ENCODE measurements at regions not wholly inside any gene's neighbourhood (a gene's known extent, or its start where the extent isn't known, plus 50 kb on each side); places are given as distances from the start of the nearest gene placed in this dataset.

DNA sequence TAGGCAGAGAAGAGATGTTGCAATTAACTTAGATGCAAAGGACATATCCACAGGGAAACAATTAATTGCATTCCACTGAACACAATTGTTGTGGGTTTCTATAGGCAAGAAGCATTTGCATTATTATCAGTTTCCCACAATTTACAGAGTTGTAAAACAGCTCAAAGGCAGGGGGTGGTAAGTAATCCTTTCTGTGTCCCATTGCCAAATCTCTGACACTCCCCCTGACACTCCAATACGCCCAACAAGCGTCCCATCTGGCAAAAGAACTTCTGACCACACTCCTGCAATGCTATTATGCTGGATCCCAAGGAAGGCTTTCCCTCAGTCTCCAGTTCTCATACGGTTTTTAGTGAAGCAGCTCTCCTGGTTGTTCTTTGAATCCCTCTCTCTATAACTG lies 179.8 kb downstream of the CXCL12 start:
- no peak for TF ChIP-seq TAF1 (IDR thresholded peaks at IDR 0.05; ENCODE audit: borderline replicate concordance, insufficient read depth, low read length)
- TF ChIP-seq FOXP2 (optimal IDR thresholded peaks at IDR 0.05; ENCODE audit: borderline replicate concordance, extremely low read depth, extremely low read length, insufficient read depth), result no peak
- TF ChIP-seq SIN3A (IDR thresholded peaks at IDR 0.05; ENCODE audit: borderline replicate concordance, insufficient read depth, low read length), result no peak
- TF ChIP-seq, protein P1, sequence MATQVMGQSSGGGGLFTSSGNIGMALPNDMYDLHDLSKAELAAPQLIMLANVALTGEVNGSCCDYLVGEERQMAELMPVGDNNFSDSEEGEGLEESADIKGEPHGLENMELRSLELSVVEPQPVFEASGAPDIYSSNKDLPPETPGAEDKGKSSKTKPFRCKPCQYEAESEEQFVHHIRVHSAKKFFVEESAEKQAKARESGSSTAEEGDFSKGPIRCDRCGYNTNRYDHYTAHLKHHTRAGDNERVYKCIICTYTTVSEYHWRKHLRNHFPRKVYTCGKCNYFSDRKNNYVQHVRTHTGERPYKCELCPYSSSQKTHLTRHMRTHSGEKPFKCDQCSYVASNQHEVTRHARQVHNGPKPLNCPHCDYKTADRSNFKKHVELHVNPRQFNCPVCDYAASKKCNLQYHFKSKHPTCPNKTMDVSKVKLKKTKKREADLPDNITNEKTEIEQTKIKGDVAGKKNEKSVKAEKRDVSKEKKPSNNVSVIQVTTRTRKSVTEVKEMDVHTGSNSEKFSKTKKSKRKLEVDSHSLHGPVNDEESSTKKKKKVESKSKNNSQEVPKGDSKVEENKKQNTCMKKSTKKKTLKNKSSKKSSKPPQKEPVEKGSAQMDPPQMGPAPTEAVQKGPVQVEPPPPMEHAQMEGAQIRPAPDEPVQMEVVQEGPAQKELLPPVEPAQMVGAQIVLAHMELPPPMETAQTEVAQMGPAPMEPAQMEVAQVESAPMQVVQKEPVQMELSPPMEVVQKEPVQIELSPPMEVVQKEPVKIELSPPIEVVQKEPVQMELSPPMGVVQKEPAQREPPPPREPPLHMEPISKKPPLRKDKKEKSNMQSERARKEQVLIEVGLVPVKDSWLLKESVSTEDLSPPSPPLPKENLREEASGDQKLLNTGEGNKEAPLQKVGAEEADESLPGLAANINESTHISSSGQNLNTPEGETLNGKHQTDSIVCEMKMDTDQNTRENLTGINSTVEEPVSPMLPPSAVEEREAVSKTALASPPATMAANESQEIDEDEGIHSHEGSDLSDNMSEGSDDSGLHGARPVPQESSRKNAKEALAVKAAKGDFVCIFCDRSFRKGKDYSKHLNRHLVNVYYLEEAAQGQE (IDR thresholded peaks at IDR 0.05; ENCODE audit: insufficient read depth in 1 of 2, low read depth in 2 of 2, low read length in 2 of 2), result no peak
- TF ChIP-seq POLR2AphosphoS5 (IDR thresholded peaks at IDR 0.05; ENCODE audit: low read depth, low read length), result no peak

DNA sequence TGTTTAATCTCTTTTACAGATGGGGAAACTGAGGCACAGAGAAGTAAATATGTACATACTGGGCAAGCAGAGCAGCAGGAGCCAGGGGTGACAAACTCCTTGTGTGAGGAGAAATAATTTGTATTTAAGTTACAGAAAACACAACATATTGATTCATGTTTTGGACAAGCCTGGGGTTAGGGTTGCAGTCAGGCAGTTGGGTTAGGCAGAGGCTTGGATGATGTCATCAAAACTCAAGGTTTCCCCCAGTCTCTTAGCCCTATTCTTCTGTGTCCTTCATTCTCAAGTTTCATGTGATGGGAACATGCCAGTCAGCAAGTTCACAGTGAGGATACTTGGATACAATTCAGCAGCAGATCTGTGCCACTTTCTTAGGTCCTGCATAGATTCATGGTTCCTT lies 181.4 kb downstream of the CXCL12 start:
- TF ChIP-seq, protein P1 (IDR thresholded peaks at IDR 0.05; ENCODE audit: insufficient read depth in 1 of 2, low read depth in 2 of 2, low read length in 2 of 2), result no peak
- no peak for TF ChIP-seq TAF1 (IDR thresholded peaks at IDR 0.05; ENCODE audit: borderline replicate concordance, insufficient read depth, low read length)
- no peak for TF ChIP-seq FOXP2 (optimal IDR thresholded peaks at IDR 0.05; ENCODE audit: borderline replicate concordance, extremely low read depth, extremely low read length, insufficient read depth)
- no peak for TF ChIP-seq POLR2AphosphoS5 (IDR thresholded peaks at IDR 0.05; ENCODE audit: low read depth, low read length)
- no peak for TF ChIP-seq SIN3A (IDR thresholded peaks at IDR 0.05; ENCODE audit: borderline replicate concordance, insufficient read depth, low read length)

DNA sequence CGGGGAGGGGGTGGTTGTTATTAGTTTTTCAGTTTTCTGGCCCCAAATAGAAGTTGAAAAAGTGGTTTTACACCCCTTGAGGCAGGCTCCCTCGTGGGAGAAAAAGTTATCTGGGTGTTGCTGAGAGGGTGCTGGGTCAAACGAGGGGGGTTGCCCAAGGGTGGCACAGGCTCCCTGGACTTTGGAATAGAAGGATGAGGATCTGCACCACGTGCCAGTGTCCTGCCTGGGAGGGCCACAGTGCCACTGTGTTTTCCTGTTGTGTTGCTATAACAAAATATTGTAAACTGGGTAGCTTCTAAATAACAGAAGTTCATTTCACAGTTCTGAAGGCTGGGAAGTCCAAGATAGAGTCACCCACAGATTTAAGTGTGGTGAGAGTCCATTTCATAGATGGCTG lies 181.9 kb downstream of the CXCL12 start:
- TF ChIP-seq, protein P1 (IDR thresholded peaks at IDR 0.05; ENCODE audit: insufficient read depth in 1 of 2, low read depth in 2 of 2, low read length in 2 of 2), result no peak
- no peak for TF ChIP-seq POLR2AphosphoS5 (IDR thresholded peaks at IDR 0.05; ENCODE audit: low read depth, low read length)
- no peak for TF ChIP-seq SIN3A (IDR thresholded peaks at IDR 0.05; ENCODE audit: borderline replicate concordance, insufficient read depth, low read length)
- no peak for TF ChIP-seq FOXP2 (optimal IDR thresholded peaks at IDR 0.05; ENCODE audit: borderline replicate concordance, extremely low read depth, extremely low read length, insufficient read depth)
- TF ChIP-seq TAF1 (IDR thresholded peaks at IDR 0.05; ENCODE audit: borderline replicate concordance, insufficient read depth, low read length), result no peak

DNA sequence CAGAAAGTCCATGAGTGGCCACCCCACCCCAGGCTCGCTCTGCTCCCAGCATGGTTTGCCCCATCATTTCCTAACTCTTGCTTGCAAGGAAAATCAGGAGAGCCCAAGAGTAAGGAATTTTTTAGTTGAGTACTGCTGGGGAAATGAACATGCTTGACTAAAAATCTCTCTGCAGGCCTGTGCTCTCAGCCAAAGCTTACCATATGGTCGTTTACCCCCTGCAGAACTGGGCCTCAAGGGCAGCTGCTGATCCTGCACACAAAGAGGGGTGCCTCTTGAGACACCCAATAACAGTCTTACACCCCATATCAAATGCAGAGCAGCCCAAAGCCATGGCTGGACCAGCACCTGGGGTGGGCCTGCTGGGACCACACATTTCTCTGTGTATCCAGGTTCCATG lies 183.2 kb downstream of the CXCL12 start:
- TF ChIP-seq POLR2AphosphoS5 (IDR thresholded peaks at IDR 0.05; ENCODE audit: low read depth, low read length), result no peak
- no peak for TF ChIP-seq SIN3A (IDR thresholded peaks at IDR 0.05; ENCODE audit: borderline replicate concordance, insufficient read depth, low read length)
- TF ChIP-seq, protein P1 (IDR thresholded peaks at IDR 0.05; ENCODE audit: insufficient read depth in 1 of 2, low read depth in 2 of 2, low read length in 2 of 2), result no peak
- TF ChIP-seq TAF1 (IDR thresholded peaks at IDR 0.05; ENCODE audit: borderline replicate concordance, insufficient read depth, low read length), result no peak

DNA sequence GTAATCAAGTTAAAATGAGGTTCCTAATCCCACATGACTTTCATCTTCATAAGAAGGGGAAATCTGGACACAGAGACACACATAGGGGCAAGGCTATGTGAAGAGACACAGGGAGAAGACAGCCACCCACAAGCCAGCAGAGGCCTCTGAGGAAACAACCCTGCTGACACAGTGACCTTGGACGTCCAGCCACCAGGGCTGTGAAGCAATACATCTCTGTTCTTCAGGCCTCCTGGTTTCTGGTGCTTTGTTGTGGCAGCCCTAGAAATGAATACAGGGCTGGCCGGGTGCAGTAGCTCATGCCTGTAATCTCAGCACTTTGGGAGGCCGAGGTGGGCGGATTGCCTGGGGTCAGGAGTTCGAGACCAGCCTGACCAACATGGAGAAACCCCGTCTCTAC lies 183.9 kb downstream of the CXCL12 start:
- TF ChIP-seq SIN3A (IDR thresholded peaks at IDR 0.05; ENCODE audit: borderline replicate concordance, insufficient read depth, low read length), result no peak
- TF ChIP-seq TAF1 (IDR thresholded peaks at IDR 0.05; ENCODE audit: borderline replicate concordance, insufficient read depth, low read length), result no peak
- TF ChIP-seq, protein P1 (IDR thresholded peaks at IDR 0.05; ENCODE audit: insufficient read depth in 1 of 2, low read depth in 2 of 2, low read length in 2 of 2), result no peak
- no peak for TF ChIP-seq POLR2AphosphoS5 (IDR thresholded peaks at IDR 0.05; ENCODE audit: low read depth, low read length)
